Lung (tissue), 11 donors: ENCODE measurements at regions not wholly inside any gene's neighbourhood (a gene's known extent, or its start where the extent isn't known, plus 50 kb on each side); places are given as distances from the start of the nearest gene placed in this dataset.

ENCODE experiments used
- ATAC-seq: fragments of 200-7000 bp; cut with Tn5 transposase; one replicate; pipeline ENCODE4 v1.9.1; 2020; ENCODE audit warnings: moderate number of reproducible peaks; ENCODE audit not compliant: insufficient read depth, low FRiP score
- DNase-seq, 3 donors: peaks; one replicate each; pipeline ENCODE4 v3.0.0-alpha.2; 2013 to 2017
- H3K27ac ChIP-seq, 2 donors: one replicate each; pipeline ENCODE4 v1.5.1; 2013; ENCODE audit warnings: mild to moderate bottlenecking in 2 of 2, moderate library complexity in 2 of 2, control low read depth in 1 of 2, inconsistent platforms in 1 of 2, low read depth in 1 of 2, low read length in 1 of 2
- H3K27me3 ChIP-seq, 3 donors: one replicate each; pipeline ENCODE4 v1.5.1; 2013; ENCODE audit warnings: low read length in 2 of 3; ENCODE audit not compliant: control insufficient read depth in 3 of 3, insufficient read depth in 3 of 3
- H3K36me3 ChIP-seq, 4 donors: one replicate each; pipeline ENCODE4 v1.5.1; 2013; ENCODE audit warnings: low read length in 4 of 4, mild to moderate bottlenecking in 1 of 4, moderate library complexity in 1 of 4; ENCODE audit not compliant: control insufficient read depth in 4 of 4, insufficient read depth in 4 of 4
- H3K4me1 ChIP-seq, 5 donors: one replicate each; pipeline ENCODE4 v1.5.1; 2013; ENCODE audit warnings: low read length in 5 of 5, mild to moderate bottlenecking in 2 of 5, moderate library complexity in 1 of 5; ENCODE audit not compliant: control insufficient read depth in 5 of 5, insufficient read depth in 5 of 5
- H3K4me3 ChIP-seq: one replicate; pipeline ENCODE4 v1.5.1; 2013; ENCODE audit warnings: mild to moderate bottlenecking, control low read depth, moderate library complexity
- H3K9ac ChIP-seq, 2 donors: one replicate each; pipeline ENCODE4 v1.5.1; 2013; ENCODE audit warnings: low read length in 2 of 2, control low read depth in 1 of 2; ENCODE audit not compliant: insufficient read depth in 1 of 2
- H3K9me3 ChIP-seq, 4 donors: one replicate each; pipeline ENCODE4 v1.5.1; 2013; ENCODE audit warnings: low read length in 3 of 4, mild to moderate bottlenecking in 1 of 4, moderate library complexity in 1 of 4; ENCODE audit not compliant: control insufficient read depth in 4 of 4, insufficient read depth in 3 of 4
- CTCF ChIP-seq: IDR thresholded peaks from 2 replicates; pipeline ENCODE4 v1.5.1; 2012; ENCODE audit warnings: mild to moderate bottlenecking; ENCODE audit errors: control extremely low read depth, extremely low read depth
- WGBS, 2 donors: extraction: QIAGEN DNeasy Blood & Tissue Kit; methylation state at CpG; one replicate each; pipeline ENCODE4 v1.1.7; 2013; 5-methylcytosine and 5-hydroxymethylcytosine counted together
- donor health status: control.
- donor health status: control.
- donor health status: Bipolar disorder and iron deficiency.
- donor health status: healthy.
- donor health status: DM: yes; HTN: yes; CAD: no.

- no peaks in the 10 kb centered on the region for H3K4me1 ChIP-seq
- H3K9me3 ChIP-seq, result peaks cover 0 to 3% (median 0%) of the 10 kb centered on the region in 4 donors
- ATAC-seq (no peak), DNase-seq (no peak)
- H3K27me3 ChIP-seq, result no peaks in the 10 kb centered on the region
- no peak overlapping the region for H3K27ac ChIP-seq
- no peak overlapping the region for H3K4me3 ChIP-seq
- H3K36me3 ChIP-seq, result no peaks in the 10 kb centered on the region
- H3K9ac ChIP-seq, result no peak overlapping the region
- no peak for TF ChIP-seq CTCF
- 41 to 86% methylated on average over 1 of the region's 1 CpG for WGBS, 2 donors
These were observed 239.1 kb upstream of the SGO1 start for GRCh38 chr3:20425138-20425537.

DNA sequence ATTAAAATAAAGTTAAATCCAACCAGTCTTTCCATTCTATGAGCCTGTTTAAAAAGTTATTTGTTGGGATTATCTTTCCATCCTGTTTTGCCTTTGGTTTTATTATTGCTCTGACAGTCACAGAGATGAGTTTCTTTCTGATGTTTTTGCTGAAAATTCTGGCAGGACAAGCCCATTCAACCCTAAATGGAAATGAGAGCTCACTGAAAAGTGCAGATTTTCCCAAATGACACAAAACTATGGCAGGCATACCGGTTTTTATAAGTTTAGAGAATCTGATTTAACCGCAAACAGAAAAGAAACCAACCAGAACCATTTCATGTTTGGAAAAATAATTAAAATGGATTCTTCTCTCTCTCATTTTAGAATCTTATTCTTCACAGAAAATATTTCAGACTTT, 238.1 kb upstream of the SGO1 start:
- peaks cover 0 to 3% (median 0%) of the 10 kb centered on the region in 4 donors for H3K9me3 ChIP-seq
- H3K27ac ChIP-seq, result no peak overlapping the region
- H3K4me1 ChIP-seq, result no peaks in the 10 kb centered on the region
- no peaks in the 10 kb centered on the region for H3K27me3 ChIP-seq
- no peak for TF ChIP-seq CTCF
- no peaks in the 10 kb centered on the region for H3K36me3 ChIP-seq
- 77 to 83% methylated on average over 2 of the region's 2 CpGs for WGBS, 2 donors
- DNase-seq, result no peak
- no peak for ATAC-seq
- H3K9ac ChIP-seq, result no peak overlapping the region
- H3K4me3 ChIP-seq, result no peak overlapping the region

GRCh38 chr3:20422391-20422790, 236.4 kb upstream of the SGO1 start:
- H3K27me3 ChIP-seq, result no peaks in the 10 kb centered on the region
- H3K9ac ChIP-seq, result no peak overlapping the region
- H3K27ac ChIP-seq, result no peak overlapping the region
- peaks cover 0 to 1% (median 0%) of the 10 kb centered on the region in 4 donors for H3K9me3 ChIP-seq
- H3K4me3 ChIP-seq, result no peak overlapping the region
- no peaks in the 10 kb centered on the region for H3K4me1 ChIP-seq
- H3K36me3 ChIP-seq, result no peaks in the 10 kb centered on the region
- DNase-seq (no peak), ATAC-seq (no peak)
- 83 to 92% methylated on average over 2 of the region's 2 CpGs for WGBS, 2 donors
- no peak for TF ChIP-seq CTCF

DNA sequence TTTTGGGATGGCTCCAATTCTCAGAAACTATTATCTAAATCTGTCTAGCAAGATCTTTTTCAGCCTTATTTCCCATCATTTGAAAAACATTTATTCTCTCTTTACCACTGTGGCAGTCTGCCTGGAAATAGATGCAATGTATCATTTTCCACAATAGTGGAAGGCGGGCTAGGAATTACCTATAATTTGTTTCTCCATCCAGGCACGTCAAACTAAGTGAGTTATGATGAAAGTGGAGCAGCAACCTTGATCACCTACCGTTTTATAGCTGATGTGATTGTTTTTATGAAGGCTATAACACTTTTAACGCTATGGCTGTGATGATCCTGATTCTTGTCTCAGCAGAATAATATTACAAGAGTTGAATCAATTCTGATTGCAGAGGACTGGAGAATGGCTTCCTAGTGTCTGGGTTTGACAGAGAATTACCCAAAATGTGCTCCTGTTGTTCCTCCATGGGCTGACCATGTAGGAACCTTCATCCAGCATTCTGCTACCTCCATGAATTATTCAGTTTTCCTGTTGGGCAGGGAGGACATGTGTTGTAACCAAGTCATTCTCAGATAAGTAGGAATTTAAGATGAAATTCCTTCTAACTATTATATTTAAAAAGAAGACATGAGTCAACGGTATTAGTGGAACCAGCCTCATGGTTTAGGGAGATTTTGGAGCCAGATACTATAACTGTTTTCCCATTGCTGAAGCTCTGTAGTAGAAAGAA, 231.5 kb upstream of the SGO1 start:
- DNase-seq, result no peak
- Histone ChIP-seq H3K27ac (no peak overlapping the region), H3K36me3 (no peaks in the 10 kb centered on the region), H3K9ac (no peak overlapping the region), H3K27me3 (no peaks in the 10 kb centered on the region), H3K9me3 (peaks cover 0 to 3% (median 0%) of the 10 kb centered on the region in 4 donors), H3K4me1 (no peaks in the 10 kb centered on the region), H3K4me3 (no peak overlapping the region)
- ATAC-seq, result no peak
- TF ChIP-seq CTCF, result no peak
- WGBS, 2 donors, result 81% methylated on average over 5 of the region's 5 CpGs
